ENCODE measurements at regions not wholly inside any gene's neighbourhood (a gene's known extent, or its start where the extent isn't known, plus 50 kb on each side); places are given as distances from the start of the nearest gene placed in this dataset.

DNA sequence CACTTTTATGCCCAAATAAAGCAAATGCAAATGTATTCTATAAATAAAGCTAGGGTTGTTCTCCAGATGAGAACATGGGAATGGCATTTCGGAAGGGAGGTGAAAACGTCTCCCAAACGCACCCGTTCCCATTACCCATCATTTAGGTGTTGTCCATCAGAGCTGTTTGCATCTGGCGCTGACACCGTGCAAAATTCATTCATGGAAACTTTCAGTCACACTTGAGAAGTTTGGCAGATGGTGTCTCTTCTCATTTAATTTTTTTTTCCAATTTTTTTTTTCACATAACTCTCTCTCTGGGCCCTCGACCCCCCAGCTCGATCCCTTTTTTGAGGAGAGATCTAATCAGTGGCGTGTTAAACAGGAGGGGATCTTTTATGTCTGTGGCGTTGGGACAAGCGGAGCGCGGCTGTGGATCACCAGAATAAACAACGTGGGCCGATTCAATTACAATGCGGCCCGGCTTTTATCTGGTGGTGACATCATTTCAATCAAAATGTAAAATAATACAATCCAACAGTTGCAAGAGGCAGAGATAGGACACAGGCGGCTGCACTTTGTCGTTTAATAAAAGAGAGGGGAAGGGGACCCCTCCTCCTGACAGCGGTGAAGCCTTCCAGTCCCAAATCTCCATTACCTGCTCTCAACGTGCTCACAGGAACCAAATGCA, 246.1 kb upstream of the IRX4 start:
- H3K27me3 ChIP-seq (ENCODE audit: low read length), result no peaks in the 10 kb centered on the region
- no peak overlapping the region for H2AFZ ChIP-seq (ENCODE audit: low read depth, low read length, severe bottlenecking)
- no peak overlapping the region for H3K4me3 ChIP-seq (ENCODE audit: insufficient read depth, low read length, poor library complexity, severe bottlenecking)
- H3K4me2 ChIP-seq (ENCODE audit: low read depth, low read length, poor library complexity, severe bottlenecking), result no peak overlapping the region
- H3K9me2 ChIP-seq (replicated peaks; ENCODE audit: insufficient read depth, low read length), result no peaks in the 10 kb centered on the region
- H3K9me3 ChIP-seq (ENCODE audit: insufficient read depth, low read length), result no peaks in the 10 kb centered on the region
- H4K20me1 ChIP-seq (ENCODE audit: low read depth, low read length), result no peaks in the 10 kb centered on the region
- H3K79me2 ChIP-seq (ENCODE audit: insufficient read depth, low read length), result no peaks in the 10 kb centered on the region
- H3K9ac ChIP-seq (ENCODE audit: low read length), result no peak overlapping the region
- TF ChIP-seq EZH2phosphoT487 (conservative IDR thresholded peaks at IDR 0.05; ENCODE audit: low read length), result no peak
- TF ChIP-seq, protein P1, sequence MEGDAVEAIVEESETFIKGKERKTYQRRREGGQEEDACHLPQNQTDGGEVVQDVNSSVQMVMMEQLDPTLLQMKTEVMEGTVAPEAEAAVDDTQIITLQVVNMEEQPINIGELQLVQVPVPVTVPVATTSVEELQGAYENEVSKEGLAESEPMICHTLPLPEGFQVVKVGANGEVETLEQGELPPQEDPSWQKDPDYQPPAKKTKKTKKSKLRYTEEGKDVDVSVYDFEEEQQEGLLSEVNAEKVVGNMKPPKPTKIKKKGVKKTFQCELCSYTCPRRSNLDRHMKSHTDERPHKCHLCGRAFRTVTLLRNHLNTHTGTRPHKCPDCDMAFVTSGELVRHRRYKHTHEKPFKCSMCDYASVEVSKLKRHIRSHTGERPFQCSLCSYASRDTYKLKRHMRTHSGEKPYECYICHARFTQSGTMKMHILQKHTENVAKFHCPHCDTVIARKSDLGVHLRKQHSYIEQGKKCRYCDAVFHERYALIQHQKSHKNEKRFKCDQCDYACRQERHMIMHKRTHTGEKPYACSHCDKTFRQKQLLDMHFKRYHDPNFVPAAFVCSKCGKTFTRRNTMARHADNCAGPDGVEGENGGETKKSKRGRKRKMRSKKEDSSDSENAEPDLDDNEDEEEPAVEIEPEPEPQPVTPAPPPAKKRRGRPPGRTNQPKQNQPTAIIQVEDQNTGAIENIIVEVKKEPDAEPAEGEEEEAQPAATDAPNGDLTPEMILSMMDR (IDR thresholded peaks at IDR 0.05; ENCODE audit: insufficient read depth, low read length, poor library complexity, severe bottlenecking), result no peak
- H3K27ac ChIP-seq (ENCODE audit: low read depth, low read length), result no peak overlapping the region
- H3K36me3 ChIP-seq (ENCODE audit: low read length), result no peaks in the 10 kb centered on the region
- no peaks in the 10 kb centered on the region for H3F3A ChIP-seq (ENCODE audit: insufficient read depth)

DNA sequence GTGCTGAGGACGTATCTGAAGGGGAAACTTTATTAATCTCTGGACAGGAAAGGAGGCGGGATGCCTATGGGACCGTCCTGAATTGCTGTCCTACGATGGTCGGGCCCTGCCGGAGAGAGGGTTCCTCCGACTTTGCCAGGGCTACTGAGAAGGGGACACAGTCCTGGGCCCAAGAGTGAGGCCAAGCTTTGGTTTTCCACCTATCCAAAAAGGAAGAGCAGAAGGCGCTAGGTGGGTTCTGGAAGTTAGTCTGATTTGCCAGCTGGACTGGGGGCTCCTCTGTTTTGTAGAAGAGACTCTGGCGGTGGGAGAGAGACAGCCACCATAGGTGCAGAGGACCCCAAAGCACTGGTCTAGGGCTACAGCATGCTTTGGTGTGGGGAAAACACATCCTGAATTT, 243.8 kb upstream of the IRX4 start:
- Histone ChIP-seq H3K9me3 (ENCODE audit: insufficient read depth, low read length) (no peaks in the 10 kb centered on the region), H3K36me3 (ENCODE audit: low read length) (no peaks in the 10 kb centered on the region), H3K79me2 (ENCODE audit: insufficient read depth, low read length) (no peaks in the 10 kb centered on the region), H3K4me3 (ENCODE audit: insufficient read depth, low read length, poor library complexity, severe bottlenecking) (no peak overlapping the region), H3K27ac (ENCODE audit: low read depth, low read length) (no peak overlapping the region), H3K27me3 (ENCODE audit: low read length) (no peaks in the 10 kb centered on the region), H3F3A (ENCODE audit: insufficient read depth) (no peaks in the 10 kb centered on the region), H2AFZ (ENCODE audit: low read depth, low read length, severe bottlenecking) (no peak overlapping the region), H4K20me1 (ENCODE audit: low read depth, low read length) (no peaks in the 10 kb centered on the region), H3K9ac (ENCODE audit: low read length) (no peak overlapping the region), H3K9me2 (replicated peaks; ENCODE audit: insufficient read depth, low read length) (no peaks in the 10 kb centered on the region), H3K4me2 (ENCODE audit: low read depth, low read length, poor library complexity, severe bottlenecking) (no peak overlapping the region)
- TF ChIP-seq, protein P1 (IDR thresholded peaks at IDR 0.05; ENCODE audit: insufficient read depth, low read length, poor library complexity, severe bottlenecking), result no peak
- TF ChIP-seq EZH2phosphoT487 (conservative IDR thresholded peaks at IDR 0.05; ENCODE audit: low read length), result no peak

DNA sequence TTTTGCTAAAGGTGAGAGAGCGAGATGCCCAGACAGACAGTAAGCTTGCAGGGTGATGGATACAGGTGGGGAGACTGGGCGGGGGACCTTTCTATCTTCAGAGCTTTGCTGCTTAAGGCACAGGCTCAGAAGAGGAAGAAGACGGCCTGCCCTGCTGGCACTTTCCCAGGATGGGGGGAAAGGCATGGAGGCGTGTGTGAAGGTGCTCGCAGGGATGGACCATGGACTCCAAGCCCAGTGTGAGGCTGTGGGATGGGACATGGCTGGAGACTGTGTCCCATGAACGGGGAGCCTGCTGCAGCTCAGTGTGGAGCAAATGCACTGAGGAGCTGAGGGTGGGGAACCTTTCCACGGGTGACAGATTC, 243.2 kb upstream of the IRX4 start:
- H3K4me3 ChIP-seq (ENCODE audit: insufficient read depth, low read length, poor library complexity, severe bottlenecking), result no peak overlapping the region
- H3K9ac ChIP-seq (ENCODE audit: low read length), result no peak overlapping the region
- H3K27me3 ChIP-seq (ENCODE audit: low read length), result no peaks in the 10 kb centered on the region
- H3F3A ChIP-seq (ENCODE audit: insufficient read depth), result no peaks in the 10 kb centered on the region
- no peak overlapping the region for H3K27ac ChIP-seq (ENCODE audit: low read depth, low read length)
- no peaks in the 10 kb centered on the region for H3K36me3 ChIP-seq (ENCODE audit: low read length)
- H3K9me2 ChIP-seq (replicated peaks; ENCODE audit: insufficient read depth, low read length), result no peaks in the 10 kb centered on the region
- H3K79me2 ChIP-seq (ENCODE audit: insufficient read depth, low read length), result no peaks in the 10 kb centered on the region
- no peak overlapping the region for H3K4me2 ChIP-seq (ENCODE audit: low read depth, low read length, poor library complexity, severe bottlenecking)
- H2AFZ ChIP-seq (ENCODE audit: low read depth, low read length, severe bottlenecking), result no peak overlapping the region
- no peaks in the 10 kb centered on the region for H3K9me3 ChIP-seq (ENCODE audit: insufficient read depth, low read length)
- no peaks in the 10 kb centered on the region for H4K20me1 ChIP-seq (ENCODE audit: low read depth, low read length)
- no peak for TF ChIP-seq EZH2phosphoT487 (conservative IDR thresholded peaks at IDR 0.05; ENCODE audit: low read length)
- TF ChIP-seq, protein P1 (IDR thresholded peaks at IDR 0.05; ENCODE audit: insufficient read depth, low read length, poor library complexity, severe bottlenecking), result no peak
